Right lobe of liver (tissue), 6 donors: ENCODE measurements at regions not wholly inside any gene's neighbourhood (a gene's known extent, or its start where the extent isn't known, plus 50 kb on each side); places are given as distances from the start of the nearest gene placed in this dataset.

Source experiments
- ATAC-seq, 4 donors: fragments of 200-7000 bp; cut with Tn5 transposase; one replicate each; pipeline ENCODE4 v1.9.1; 2020; ENCODE audit warnings: mild to moderate bottlenecking in 4 of 4, moderate library complexity in 4 of 4
- DNase-seq, 3 donors: peaks; one replicate each; pipeline ENCODE4 v3.0.0-alpha.2; 2020
- H3K27ac ChIP-seq, 3 donors: fragments of 200-600 bp; one replicate each; pipeline ENCODE4 v1.8.0; 2022
- H3K27me3 ChIP-seq, 2 donors: fragments of 200-600 bp; one replicate each; pipeline ENCODE4 v1.8.0; 2022
- H3K36me3 ChIP-seq, 4 donors: fragments of 200-600 bp; sonication (generic) in 1 of 4; one replicate each; pipeline versions ENCODE4 v1.5.1 to v1.8.0; 2017 to 2022; ENCODE audit warnings: control low read depth in 1 of 4
- H3K4me1 ChIP-seq, 4 donors: fragments of 200-600 bp; sonication (generic) in 1 of 4; one replicate each; pipeline versions ENCODE4 v1.5.1 to v1.8.0; 2017 to 2022; ENCODE audit warnings: control low read depth in 1 of 4
- H3K4me3 ChIP-seq, 3 donors: fragments of 200-600 bp; one replicate each; pipeline ENCODE4 v1.8.0; 2022
- H3K9me3 ChIP-seq, 4 donors: fragments of 200-600 bp; sonication (generic) in 1 of 4; one replicate each; pipeline versions ENCODE4 v1.5.1 to v1.8.0; 2017 to 2022; ENCODE audit warnings: control low read depth in 1 of 4
- CTCF ChIP-seq, 4 donors: fragments of 200-600 bp in 3 of 4; fragments of 450-650 bp in 1 of 4; IDR thresholded peaks; one replicate each; pipeline versions ENCODE4 v1.5.1 to v1.8.0; 2016 to 2022; ENCODE audit warnings: antibody characterized with exemption in 4 of 4, mild to moderate bottlenecking in 2 of 4
- POLR2A ChIP-seq: fragments of 450-650 bp; IDR thresholded peaks from one replicate; pipeline ENCODE4 v1.6.1; 2017; ENCODE audit warnings: antibody characterized with exemption, mild to moderate bottlenecking
- WGBS: methylation state at CpG from one replicate; pipeline ENCODE4 v1.1.6; 2018; ENCODE audit warnings: low coverage, low lambda C conversion rate; ENCODE audit not compliant: insufficient coverage; ENCODE audit errors: missing lambda C conversion rate; 5-methylcytosine and 5-hydroxymethylcytosine counted together
- intact Hi-C, 2 donors: fragments of 100-400 bp; cut with DNase I; formaldehyde crosslinking; loops; one replicate each; pipeline versions ENCODE4 v1.11.2 to v1.14.1; 2022
- donor health status: DM: no; HTN: yes; CAD: no.
- donor health status: DM: no; HTN: no; CAD: no.
- donor health status: DM: no; HTN: no; CAD: no.
- donor health status: DM: no; HTN: yes; CAD: no.
- donor health status: DM: no; HTN: yes; CAD: no.

- Histone ChIP-seq H3K36me3 (no peaks in the 10 kb centered on the region), H3K9me3 (no peaks in the 10 kb centered on the region), H3K4me1 (no peaks in the 10 kb centered on the region), H3K27me3 (no peaks in the 10 kb centered on the region), H3K4me3 (no peak overlapping the region), H3K27ac (no peak overlapping the region)
- intact Hi-C loops: no loop called here
- 21% methylated on average over 1 of the region's 1 CpG for whole genome bisulfite sequencing
- TF ChIP-seq POLR2A: no peak
- TF ChIP-seq CTCF (IDR thresholded peaks at IDR 0.05): no peak
- ATAC-seq (no peak), DNase-seq (no peak)
Measured at GRCh38 chr3:102909904-102910303, 475.1 kb downstream of the ZPLD1 start.

DNA sequence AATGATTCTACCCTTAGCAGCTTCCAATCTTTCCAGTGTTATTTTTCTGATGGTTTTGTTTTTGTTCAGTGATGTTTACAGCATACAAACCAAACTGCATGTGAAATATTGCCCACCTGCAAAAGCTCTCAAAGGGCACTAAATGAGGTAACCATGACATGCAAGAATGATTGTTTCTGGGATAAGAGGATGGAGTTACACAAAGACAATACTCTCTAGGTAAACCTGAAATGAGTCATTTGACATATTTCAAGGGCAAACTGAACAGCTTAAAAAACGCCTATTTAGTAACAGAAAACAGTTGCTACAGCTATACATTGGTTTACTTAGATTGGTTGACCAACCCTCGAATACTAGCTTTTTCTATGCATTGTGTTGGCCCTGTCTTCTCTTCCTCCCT lies 481.7 kb downstream of the ZPLD1 start:
- Histone ChIP-seq H3K27ac (no peak overlapping the region), H3K4me3 (no peak overlapping the region), H3K4me1 (no peaks in the 10 kb centered on the region), H3K9me3 (no peaks in the 10 kb centered on the region), H3K27me3 (no peaks in the 10 kb centered on the region), H3K36me3 (no peaks in the 10 kb centered on the region)
- ATAC-seq: no peak
- no peak for DNase-seq
- TF ChIP-seq CTCF (IDR thresholded peaks at IDR 0.05) (no peak), POLR2A (no peak)
- 28% methylated on average over 2 of the region's 2 CpGs for whole genome bisulfite sequencing
- intact Hi-C loops: no loop called here

DNA sequence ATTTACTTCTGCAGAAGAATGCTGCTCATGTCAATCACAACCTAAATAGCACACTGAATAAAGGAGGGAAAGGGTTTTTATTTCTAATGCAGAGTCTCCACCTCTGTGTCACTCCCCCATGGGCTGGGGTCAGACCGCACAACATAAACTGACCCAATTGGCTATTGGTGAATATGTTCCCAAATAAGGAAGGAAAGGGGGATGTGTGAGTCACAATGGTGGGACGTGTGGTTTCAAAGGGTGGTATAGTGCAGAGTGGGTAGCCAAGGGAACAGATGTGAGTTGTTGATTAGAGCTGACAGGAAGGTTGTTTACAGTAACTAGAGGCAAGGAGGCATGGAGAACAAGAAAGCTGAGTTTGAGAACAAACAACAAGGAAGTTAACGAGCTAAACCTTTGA lies 491.8 kb downstream of the ZPLD1 start:
- Histone ChIP-seq H3K9me3 (no peaks in the 10 kb centered on the region), H3K27ac (no peak overlapping the region), H3K4me1 (no peaks in the 10 kb centered on the region), H3K36me3 (no peaks in the 10 kb centered on the region), H3K27me3 (no peaks in the 10 kb centered on the region), H3K4me3 (no peak overlapping the region)
- 56% methylated on average over 3 of the region's 3 CpGs for WGBS
- ATAC-seq (no peak), DNase-seq (no peak)
- no peak for TF ChIP-seq CTCF (IDR thresholded peaks at IDR 0.05)
- intact Hi-C loops: no loop called here

DNA sequence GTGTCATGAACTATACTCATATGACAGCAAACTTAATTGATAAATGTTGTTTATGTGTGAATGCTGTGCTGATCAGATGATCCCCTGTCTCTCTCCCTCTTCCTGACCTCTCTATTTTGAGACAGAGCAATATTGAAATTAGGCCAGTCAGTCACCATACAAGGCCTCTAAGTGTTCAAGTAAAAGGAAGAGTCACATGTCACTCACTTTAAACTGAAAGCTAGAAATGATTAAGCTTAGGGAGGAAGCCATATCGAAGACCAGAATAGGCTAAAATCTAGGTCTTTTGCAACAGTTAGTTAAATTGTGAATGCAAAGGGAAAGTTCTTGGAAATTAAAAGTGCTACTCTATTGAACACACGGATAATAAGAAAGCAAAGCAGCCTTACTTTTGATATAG lies 498.6 kb downstream of the ZPLD1 start:
- no peak for DNase-seq
- Histone ChIP-seq H3K9me3 (no peaks in the 10 kb centered on the region), H3K4me1 (no peaks in the 10 kb centered on the region), H3K36me3 (no peaks in the 10 kb centered on the region), H3K4me3 (no peak overlapping the region), H3K27ac (no peak overlapping the region), H3K27me3 (no peaks in the 10 kb centered on the region)
- TF ChIP-seq POLR2A: no peak
- TF ChIP-seq CTCF (IDR thresholded peaks at IDR 0.05): no peak
- ATAC-seq: no peak
- intact Hi-C loops: no loop called here
- 35% methylated on average over 2 of the region's 2 CpGs for WGBS

GRCh38 chr3:102936511-102937045 lies 501.8 kb downstream of the ZPLD1 start:
- Histone ChIP-seq H3K4me3 (no peak overlapping the region), H3K9me3 (no peaks in the 10 kb centered on the region), H3K36me3 (no peaks in the 10 kb centered on the region), H3K27me3 (no peaks in the 10 kb centered on the region), H3K4me1 (no peaks in the 10 kb centered on the region), H3K27ac (no peak overlapping the region)
- intact Hi-C loops: no loop called here
- TF ChIP-seq POLR2A (no peak), CTCF (IDR thresholded peaks at IDR 0.05) (no peak)
- ATAC-seq (no peak), DNase-seq (no peak)
- WGBS: 22% methylated on average over 2 of the region's 2 CpGs
